HG03432 (cell line): ENCODE measurements at regions not wholly inside any gene's neighbourhood (a gene's known extent, or its start where the extent isn't known, plus 50 kb on each side); places are given as distances from the start of the nearest gene placed in this dataset.
A peak's percentile ranks its signal among the peaks of the same experiment; 100 is the strongest.

Experiments
- ATAC-seq: cut with Tn5 transposase; IDR thresholded peaks from one replicate; pipeline ENCODE4 v1.9.1; 2021; ENCODE audit warnings: mild to moderate bottlenecking, moderate library complexity; ENCODE audit not compliant: unreplicated experiment

- ATAC-seq = no peak
These were observed 216.6 kb upstream of the IL12A start for GRCh38 chr3:159771865-159772611.

- no peak for ATAC-seq
These were observed 214.9 kb upstream of the IL12A start for GRCh38 chr3:159773706-159774105.

GRCh38 chr3:159775372-159775961 lies 213.2 kb upstream of the IL12A start:
- ATAC-seq = no peak

GRCh38 chr3:159776779-159777178 lies 211.9 kb upstream of the IL12A start:
- no peak for ATAC-seq

GRCh38 chr3:159779883-159780282 lies 208.8 kb upstream of the IL12A start:
- no peak for ATAC-seq

GRCh38 chr3:159781867-159782266 lies 206.8 kb upstream of the IL12A start:
- ATAC-seq = no peak

GRCh38 chr3:159782724-159783421 lies 205.8 kb upstream of the IL12A start:
- no peak for ATAC-seq

- peak; percentile 88 for ATAC-seq
These were observed 204.6 kb upstream of the IL12A start for GRCh38 chr3:159783780-159784742.

GRCh38 chr3:159785273-159785708 lies 203.3 kb upstream of the IL12A start:
- no peak for ATAC-seq

GRCh38 chr3:159786489-159787177 lies 202.0 kb upstream of the IL12A start:
- ATAC-seq = no peak

- ATAC-seq = no peak
These were observed 201.5 kb upstream of the IL12A start for GRCh38 chr3:159787178-159787574.

GRCh38 chr3:159787794-159788205 lies 200.8 kb upstream of the IL12A start:
- no peak for ATAC-seq

GRCh38 chr3:159788291-159788690 lies 200.3 kb upstream of the IL12A start:
- no peak for ATAC-seq

GRCh38 chr3:159789017-159789416 lies 199.6 kb upstream of the IL12A start:
- ATAC-seq = no peak

- ATAC-seq = no peak
These were observed 198.6 kb upstream of the IL12A start for GRCh38 chr3:159789742-159790635.

GRCh38 chr3:159791336-159791735 lies 197.3 kb upstream of the IL12A start:
- no peak for ATAC-seq

- ATAC-seq = no peak
These were observed 196.6 kb upstream of the IL12A start for GRCh38 chr3:159792070-159792469.

GRCh38 chr3:159795042-159795441 lies 193.6 kb upstream of the IL12A start:
- ATAC-seq = no peak

GRCh38 chr3:159795681-159796175 lies 192.9 kb upstream of the IL12A start:
- ATAC-seq = no peak
